ENCODE measurements at regions not wholly inside any gene's neighbourhood (a gene's known extent, or its start where the extent isn't known, plus 50 kb on each side); places are given as distances from the start of the nearest gene placed in this dataset.

DNA sequence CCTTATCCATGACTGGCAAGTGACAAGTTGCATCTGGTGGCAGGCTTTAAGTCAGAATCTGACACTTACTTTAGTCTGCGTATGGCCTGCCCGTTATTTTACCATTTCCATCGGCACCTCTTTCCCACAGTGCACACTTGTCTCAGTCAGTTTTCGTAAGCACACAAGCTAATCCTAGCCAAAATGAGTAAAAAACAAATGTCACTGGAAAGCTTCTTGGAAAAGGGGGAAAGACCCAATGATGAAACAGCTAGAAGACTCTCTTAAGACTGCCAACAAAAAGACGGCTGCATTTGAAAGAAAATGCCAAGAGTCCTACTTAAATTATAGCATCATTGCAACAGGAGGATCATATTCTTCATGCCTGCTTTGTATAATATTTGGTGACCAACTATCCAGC lies 457.9 kb upstream of the ISX start:
- Histone ChIP-seq H3K27me3 (ENCODE audit: control insufficient read depth in 1 of 2, insufficient read depth in 1 of 2, low read length in 2 of 2) (no peaks in the 10 kb centered on the region), H3K4me1 (ENCODE audit: control insufficient read depth, insufficient read depth, low read depth, low read length) (no peaks in the 10 kb centered on the region), H2BK120ac (ENCODE audit: low read depth, low read length) (no peak overlapping the region), H3K23ac (ENCODE audit: low read length in 2 of 2) (no peak overlapping the region), H3K79me1 (replicated peaks; ENCODE audit: low read length, poor library complexity, severe bottlenecking) (no peaks in the 10 kb centered on the region), H2BK12ac (ENCODE audit: low read length in 2 of 2) (no peak overlapping the region), H2BK5ac (ENCODE audit: low read depth, low read length, poor library complexity, severe bottlenecking) (no peak overlapping the region), H3K36me3 (ENCODE audit: control insufficient read depth in 1 of 2, insufficient read depth in 2 of 2, low read depth in 1 of 2, low read length in 2 of 2) (no peaks in the 10 kb centered on the region), H3K14ac (ENCODE audit: low read length in 2 of 2) (no peak overlapping the region), H4K91ac (ENCODE audit: low read length) (no peak overlapping the region), H4K8ac (ENCODE audit: low read length) (no peak overlapping the region), H3K4me2 (ENCODE audit: low read length, poor library complexity, severe bottlenecking) (no peak overlapping the region), H3K27ac (ENCODE audit: low read length, poor library complexity, severe bottlenecking) (no peak overlapping the region), H3K9ac (ENCODE audit: low read length) (no peak overlapping the region), H3K9me3 (ENCODE audit: control insufficient read depth, low read length) (peaks cover 6% of the 10 kb centered on the region), H3K4me3 (ENCODE audit: insufficient read depth in 1 of 2, low read depth in 1 of 2, low read length in 2 of 2) (no peak overlapping the region), H3K4ac (ENCODE audit: low read depth in 1 of 2, low read length in 2 of 2) (no peak overlapping the region), H2BK15ac (ENCODE audit: low read depth, poor library complexity, severe bottlenecking) (no peak overlapping the region), H3K18ac (ENCODE audit: low read depth in 1 of 2, low read length in 2 of 2) (no peak overlapping the region), H2AK5ac (ENCODE audit: low read length, severe bottlenecking) (no peak overlapping the region), H2AFZ (ENCODE audit: low read depth, low read length) (no peak overlapping the region)
- 81% methylated on average over 5 of the region's 5 CpGs for WGBS
- no peak for DNase-seq

DNA sequence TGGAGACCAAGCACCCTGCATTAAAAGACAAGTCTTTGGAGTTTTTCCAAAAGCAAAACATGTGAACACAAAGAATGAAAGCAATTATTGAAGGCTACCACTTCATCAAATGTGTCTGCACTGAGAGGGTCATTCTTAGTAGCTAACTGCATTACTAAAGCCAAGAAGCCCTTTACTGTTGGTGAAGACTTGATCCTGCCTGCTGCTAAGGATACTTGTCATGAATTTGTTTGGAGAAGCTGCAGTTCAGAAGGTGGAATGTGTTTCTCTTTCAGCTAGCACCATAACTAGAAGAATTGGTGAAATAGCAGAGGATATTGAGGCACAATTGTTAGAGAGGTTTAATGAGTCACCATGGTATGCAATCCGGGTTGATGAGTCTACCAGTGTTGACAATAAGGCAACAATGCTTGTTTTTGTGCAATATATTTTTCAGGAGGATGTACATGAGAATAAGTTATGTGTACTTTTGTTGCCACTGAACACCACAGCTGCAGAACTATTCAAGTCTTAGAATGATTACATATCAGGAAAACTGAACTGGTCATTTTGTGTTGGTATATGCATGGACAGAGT lies 457.3 kb upstream of the ISX start:
- H3K79me1 ChIP-seq (replicated peaks; ENCODE audit: low read length, poor library complexity, severe bottlenecking): no peaks in the 10 kb centered on the region
- no peak overlapping the region for H2AFZ ChIP-seq (ENCODE audit: low read depth, low read length)
- 21% methylated on average over 1 of the region's 1 CpG for WGBS
- H3K23ac ChIP-seq (ENCODE audit: low read length in 2 of 2): no peak overlapping the region
- H2AK5ac ChIP-seq (ENCODE audit: low read length, severe bottlenecking): no peak overlapping the region
- H3K14ac ChIP-seq (ENCODE audit: low read length in 2 of 2): no peak overlapping the region
- DNase-seq: no peak
- H3K27me3 ChIP-seq (ENCODE audit: control insufficient read depth in 1 of 2, insufficient read depth in 1 of 2, low read length in 2 of 2): no peaks in the 10 kb centered on the region
- no peak overlapping the region for H4K8ac ChIP-seq (ENCODE audit: low read length)
- H3K18ac ChIP-seq (ENCODE audit: low read depth in 1 of 2, low read length in 2 of 2): no peak overlapping the region
- no peak overlapping the region for H3K4me2 ChIP-seq (ENCODE audit: low read length, poor library complexity, severe bottlenecking)
- no peaks in the 10 kb centered on the region for H3K4me1 ChIP-seq (ENCODE audit: control insufficient read depth, insufficient read depth, low read depth, low read length)
- no peak overlapping the region for H2BK120ac ChIP-seq (ENCODE audit: low read depth, low read length)
- H2BK15ac ChIP-seq (ENCODE audit: low read depth, poor library complexity, severe bottlenecking): no peak overlapping the region
- no peak overlapping the region for H2BK5ac ChIP-seq (ENCODE audit: low read depth, low read length, poor library complexity, severe bottlenecking)
- peaks cover 6% of the 10 kb centered on the region for H3K9me3 ChIP-seq (ENCODE audit: control insufficient read depth, low read length)
- no peak overlapping the region for H3K27ac ChIP-seq (ENCODE audit: low read length, poor library complexity, severe bottlenecking)
- H3K36me3 ChIP-seq (ENCODE audit: control insufficient read depth in 1 of 2, insufficient read depth in 2 of 2, low read depth in 1 of 2, low read length in 2 of 2): no peaks in the 10 kb centered on the region
- no peak overlapping the region for H3K4me3 ChIP-seq (ENCODE audit: insufficient read depth in 1 of 2, low read depth in 1 of 2, low read length in 2 of 2)
- no peak overlapping the region for H4K91ac ChIP-seq (ENCODE audit: low read length)
- no peak overlapping the region for H3K4ac ChIP-seq (ENCODE audit: low read depth in 1 of 2, low read length in 2 of 2)
- H2BK12ac ChIP-seq (ENCODE audit: low read length in 2 of 2): no peak overlapping the region
- H3K9ac ChIP-seq (ENCODE audit: low read length): no peak overlapping the region

DNA sequence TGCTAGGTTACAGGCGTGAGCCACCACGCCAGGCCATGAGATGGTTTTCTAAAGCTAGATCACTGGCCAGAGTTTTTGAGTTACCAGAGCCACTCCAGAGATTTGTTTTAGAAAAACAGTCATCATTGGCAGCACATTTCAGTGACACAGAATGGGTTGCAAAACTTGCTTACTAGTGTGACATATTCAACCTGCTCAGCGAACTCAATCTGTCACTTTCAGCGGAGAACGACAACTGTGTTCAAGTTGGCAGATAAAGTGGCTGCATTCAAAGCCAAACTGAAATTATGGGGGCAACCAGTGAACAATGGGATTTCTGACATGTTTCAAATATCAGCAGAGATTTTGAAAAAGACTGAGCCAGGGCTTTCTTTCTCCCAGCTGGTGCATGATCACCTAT lies 456.3 kb upstream of the ISX start:
- Histone ChIP-seq H2BK5ac (ENCODE audit: low read depth, low read length, poor library complexity, severe bottlenecking) (no peak overlapping the region), H3K4me3 (ENCODE audit: insufficient read depth in 1 of 2, low read depth in 1 of 2, low read length in 2 of 2) (no peak overlapping the region), H3K36me3 (ENCODE audit: control insufficient read depth in 1 of 2, insufficient read depth in 2 of 2, low read depth in 1 of 2, low read length in 2 of 2) (no peaks in the 10 kb centered on the region), H3K23ac (ENCODE audit: low read length in 2 of 2) (no peak overlapping the region), H3K9me3 (ENCODE audit: control insufficient read depth, low read length) (peaks cover 6% of the 10 kb centered on the region), H3K27ac (ENCODE audit: low read length, poor library complexity, severe bottlenecking) (no peak overlapping the region), H3K79me1 (replicated peaks; ENCODE audit: low read length, poor library complexity, severe bottlenecking) (no peaks in the 10 kb centered on the region), H3K27me3 (ENCODE audit: control insufficient read depth in 1 of 2, insufficient read depth in 1 of 2, low read length in 2 of 2) (no peaks in the 10 kb centered on the region), H2AK5ac (ENCODE audit: low read length, severe bottlenecking) (no peak overlapping the region), H2BK15ac (ENCODE audit: low read depth, poor library complexity, severe bottlenecking) (no peak overlapping the region), H4K8ac (ENCODE audit: low read length) (no peak overlapping the region), H3K18ac (ENCODE audit: low read depth in 1 of 2, low read length in 2 of 2) (no peak overlapping the region), H2BK120ac (ENCODE audit: low read depth, low read length) (no peak overlapping the region), H3K4ac (ENCODE audit: low read depth in 1 of 2, low read length in 2 of 2) (no peak overlapping the region), H4K91ac (ENCODE audit: low read length) (no peak overlapping the region), H2BK12ac (ENCODE audit: low read length in 2 of 2) (no peak overlapping the region), H3K4me1 (ENCODE audit: control insufficient read depth, insufficient read depth, low read depth, low read length) (no peaks in the 10 kb centered on the region), H3K4me2 (ENCODE audit: low read length, poor library complexity, severe bottlenecking) (no peak overlapping the region), H3K9ac (ENCODE audit: low read length) (no peak overlapping the region), H2AFZ (ENCODE audit: low read depth, low read length) (no peak overlapping the region), H3K14ac (ENCODE audit: low read length in 2 of 2) (no peak overlapping the region)
- WGBS: 90% methylated on average over 5 of the region's 5 CpGs
- no peak for DNase-seq

DNA sequence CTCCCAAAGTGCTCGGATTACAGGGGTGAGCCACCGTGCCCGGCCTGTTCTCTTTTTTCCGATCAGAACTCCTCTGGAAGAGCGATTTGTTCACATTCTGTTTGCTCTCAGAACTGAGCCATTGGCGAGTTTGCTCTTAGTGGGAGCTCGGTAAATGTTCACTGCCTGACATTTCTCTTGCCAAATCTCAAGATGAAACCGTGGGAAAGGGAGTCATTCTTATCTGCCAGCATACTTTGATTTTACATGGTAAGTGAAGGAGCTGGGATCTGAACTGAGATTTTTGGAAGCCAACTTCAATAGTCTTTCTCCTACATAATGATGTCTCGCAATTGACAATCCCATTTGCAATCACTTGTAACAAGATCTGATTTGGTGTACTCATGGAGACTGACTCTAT lies 445.8 kb upstream of the ISX start:
- H3K9ac ChIP-seq (ENCODE audit: low read length): no peak overlapping the region
- H2BK5ac ChIP-seq (ENCODE audit: low read depth, low read length, poor library complexity, severe bottlenecking): no peak overlapping the region
- H3K18ac ChIP-seq (ENCODE audit: low read depth in 1 of 2, low read length in 2 of 2): no peak overlapping the region
- no peak overlapping the region for H2AFZ ChIP-seq (ENCODE audit: low read depth, low read length)
- no peak overlapping the region for H2BK12ac ChIP-seq (ENCODE audit: low read length in 2 of 2)
- no peak overlapping the region for H3K14ac ChIP-seq (ENCODE audit: low read length in 2 of 2)
- WGBS: 87% methylated on average over 8 of the region's 9 CpGs
- no peak overlapping the region for H2BK120ac ChIP-seq (ENCODE audit: low read depth, low read length)
- H2AK5ac ChIP-seq (ENCODE audit: low read length, severe bottlenecking): no peak overlapping the region
- H3K4me1 ChIP-seq (ENCODE audit: control insufficient read depth, insufficient read depth, low read depth, low read length): no peaks in the 10 kb centered on the region
- no peak overlapping the region for H3K4me3 ChIP-seq (ENCODE audit: insufficient read depth in 1 of 2, low read depth in 1 of 2, low read length in 2 of 2)
- H4K91ac ChIP-seq (ENCODE audit: low read length): no peak overlapping the region
- H3K27ac ChIP-seq (ENCODE audit: low read length, poor library complexity, severe bottlenecking): no peak overlapping the region
- no peak for DNase-seq
- H3K23ac ChIP-seq (ENCODE audit: low read length in 2 of 2): no peak overlapping the region
- no peaks in the 10 kb centered on the region for H3K79me1 ChIP-seq (replicated peaks; ENCODE audit: low read length, poor library complexity, severe bottlenecking)
- no peak overlapping the region for H4K8ac ChIP-seq (ENCODE audit: low read length)
- no peak overlapping the region for H3K4me2 ChIP-seq (ENCODE audit: low read length, poor library complexity, severe bottlenecking)
- no peaks in the 10 kb centered on the region for H3K36me3 ChIP-seq (ENCODE audit: control insufficient read depth in 1 of 2, insufficient read depth in 2 of 2, low read depth in 1 of 2, low read length in 2 of 2)
- no peaks in the 10 kb centered on the region for H3K27me3 ChIP-seq (ENCODE audit: control insufficient read depth in 1 of 2, insufficient read depth in 1 of 2, low read length in 2 of 2)
- no peaks in the 10 kb centered on the region for H3K9me3 ChIP-seq (ENCODE audit: control insufficient read depth, low read length)
- no peak overlapping the region for H3K4ac ChIP-seq (ENCODE audit: low read depth in 1 of 2, low read length in 2 of 2)
- no peak overlapping the region for H2BK15ac ChIP-seq (ENCODE audit: low read depth, poor library complexity, severe bottlenecking)

All from mesenchymal stem cell (in vitro differentiated cells and primary cell).